ENCODE measurements at regions not wholly inside any gene's neighbourhood (a gene's known extent, or its start where the extent isn't known, plus 50 kb on each side); places are given as distances from the start of the nearest gene placed in this dataset.

DNA sequence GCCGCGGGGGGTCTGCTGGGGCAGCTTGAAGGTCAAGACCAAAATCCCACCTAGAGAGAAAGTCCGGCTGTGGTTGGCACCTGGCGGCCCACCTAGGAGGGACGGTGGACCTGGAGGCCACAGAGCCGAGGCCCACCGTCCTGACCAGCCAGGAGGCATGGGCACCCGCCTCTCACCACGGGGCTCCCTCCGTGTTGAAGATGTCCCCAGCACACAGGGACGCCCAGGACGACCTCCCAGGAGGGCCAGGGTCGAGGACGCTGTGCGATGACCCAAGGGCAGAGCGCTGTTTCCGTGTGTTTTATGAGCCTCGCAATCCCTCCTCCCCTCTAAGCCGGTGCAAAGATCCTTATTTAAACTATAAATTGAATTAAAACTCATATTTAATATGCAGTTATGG lies 131.2 kb downstream of the C16orf95 start:
- H3K4me3 ChIP-seq (ENCODE audit: low read depth in 1 of 3, low read length in 3 of 3) = no peak overlapping the region
- no peak for DNase-seq (ENCODE audit: low spot score)
- H3K4me1 ChIP-seq (ENCODE audit: control insufficient read depth in 4 of 4, insufficient read depth in 4 of 4, low read length in 3 of 4) = no peaks in the 10 kb centered on the region
- WGBS = 93% methylated on average over 19 of the region's 19 CpGs
- TF ChIP-seq, protein P1, sequence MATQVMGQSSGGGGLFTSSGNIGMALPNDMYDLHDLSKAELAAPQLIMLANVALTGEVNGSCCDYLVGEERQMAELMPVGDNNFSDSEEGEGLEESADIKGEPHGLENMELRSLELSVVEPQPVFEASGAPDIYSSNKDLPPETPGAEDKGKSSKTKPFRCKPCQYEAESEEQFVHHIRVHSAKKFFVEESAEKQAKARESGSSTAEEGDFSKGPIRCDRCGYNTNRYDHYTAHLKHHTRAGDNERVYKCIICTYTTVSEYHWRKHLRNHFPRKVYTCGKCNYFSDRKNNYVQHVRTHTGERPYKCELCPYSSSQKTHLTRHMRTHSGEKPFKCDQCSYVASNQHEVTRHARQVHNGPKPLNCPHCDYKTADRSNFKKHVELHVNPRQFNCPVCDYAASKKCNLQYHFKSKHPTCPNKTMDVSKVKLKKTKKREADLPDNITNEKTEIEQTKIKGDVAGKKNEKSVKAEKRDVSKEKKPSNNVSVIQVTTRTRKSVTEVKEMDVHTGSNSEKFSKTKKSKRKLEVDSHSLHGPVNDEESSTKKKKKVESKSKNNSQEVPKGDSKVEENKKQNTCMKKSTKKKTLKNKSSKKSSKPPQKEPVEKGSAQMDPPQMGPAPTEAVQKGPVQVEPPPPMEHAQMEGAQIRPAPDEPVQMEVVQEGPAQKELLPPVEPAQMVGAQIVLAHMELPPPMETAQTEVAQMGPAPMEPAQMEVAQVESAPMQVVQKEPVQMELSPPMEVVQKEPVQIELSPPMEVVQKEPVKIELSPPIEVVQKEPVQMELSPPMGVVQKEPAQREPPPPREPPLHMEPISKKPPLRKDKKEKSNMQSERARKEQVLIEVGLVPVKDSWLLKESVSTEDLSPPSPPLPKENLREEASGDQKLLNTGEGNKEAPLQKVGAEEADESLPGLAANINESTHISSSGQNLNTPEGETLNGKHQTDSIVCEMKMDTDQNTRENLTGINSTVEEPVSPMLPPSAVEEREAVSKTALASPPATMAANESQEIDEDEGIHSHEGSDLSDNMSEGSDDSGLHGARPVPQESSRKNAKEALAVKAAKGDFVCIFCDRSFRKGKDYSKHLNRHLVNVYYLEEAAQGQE (IDR thresholded peaks at IDR 0.05) = no peak
- TF ChIP-seq HNF4A (conservative IDR thresholded peaks at IDR 0.05) (no peak), GABPA (IDR thresholded peaks at IDR 0.05 in 1 of 2, conservative IDR thresholded peaks at IDR 0.05 in 1 of 2) (no peak), HNF4G (IDR thresholded peaks at IDR 0.05) (no peak), RAD21 (IDR thresholded peaks at IDR 0.05) (no peak), TAF1 (conservative IDR thresholded peaks at IDR 0.05) (no peak), RXRA (IDR thresholded peaks at IDR 0.05) (no peak), JUND (IDR thresholded peaks at IDR 0.05) (no peak), FOXA2 (IDR thresholded peaks at IDR 0.05) (no peak), SP1 (IDR thresholded peaks at IDR 0.05) (no peak), EGR1 (IDR thresholded peaks at IDR 0.05; ENCODE audit: low read depth in 2 of 2) (no peak), FOXA1 (IDR thresholded peaks at IDR 0.05) (no peak)
- TF ChIP-seq, protein P2, sequence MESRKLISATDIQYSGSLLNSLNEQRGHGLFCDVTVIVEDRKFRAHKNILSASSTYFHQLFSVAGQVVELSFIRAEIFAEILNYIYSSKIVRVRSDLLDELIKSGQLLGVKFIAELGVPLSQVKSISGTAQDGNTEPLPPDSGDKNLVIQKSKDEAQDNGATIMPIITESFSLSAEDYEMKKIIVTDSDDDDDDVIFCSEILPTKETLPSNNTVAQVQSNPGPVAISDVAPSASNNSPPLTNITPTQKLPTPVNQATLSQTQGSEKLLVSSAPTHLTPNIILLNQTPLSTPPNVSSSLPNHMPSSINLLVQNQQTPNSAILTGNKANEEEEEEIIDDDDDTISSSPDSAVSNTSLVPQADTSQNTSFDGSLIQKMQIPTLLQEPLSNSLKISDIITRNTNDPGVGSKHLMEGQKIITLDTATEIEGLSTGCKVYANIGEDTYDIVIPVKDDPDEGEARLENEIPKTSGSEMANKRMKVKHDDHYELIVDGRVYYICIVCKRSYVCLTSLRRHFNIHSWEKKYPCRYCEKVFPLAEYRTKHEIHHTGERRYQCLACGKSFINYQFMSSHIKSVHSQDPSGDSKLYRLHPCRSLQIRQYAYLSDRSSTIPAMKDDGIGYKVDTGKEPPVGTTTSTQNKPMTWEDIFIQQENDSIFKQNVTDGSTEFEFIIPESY (IDR thresholded peaks at IDR 0.05) = no peak
- TF ChIP-seq, protein P3, sequence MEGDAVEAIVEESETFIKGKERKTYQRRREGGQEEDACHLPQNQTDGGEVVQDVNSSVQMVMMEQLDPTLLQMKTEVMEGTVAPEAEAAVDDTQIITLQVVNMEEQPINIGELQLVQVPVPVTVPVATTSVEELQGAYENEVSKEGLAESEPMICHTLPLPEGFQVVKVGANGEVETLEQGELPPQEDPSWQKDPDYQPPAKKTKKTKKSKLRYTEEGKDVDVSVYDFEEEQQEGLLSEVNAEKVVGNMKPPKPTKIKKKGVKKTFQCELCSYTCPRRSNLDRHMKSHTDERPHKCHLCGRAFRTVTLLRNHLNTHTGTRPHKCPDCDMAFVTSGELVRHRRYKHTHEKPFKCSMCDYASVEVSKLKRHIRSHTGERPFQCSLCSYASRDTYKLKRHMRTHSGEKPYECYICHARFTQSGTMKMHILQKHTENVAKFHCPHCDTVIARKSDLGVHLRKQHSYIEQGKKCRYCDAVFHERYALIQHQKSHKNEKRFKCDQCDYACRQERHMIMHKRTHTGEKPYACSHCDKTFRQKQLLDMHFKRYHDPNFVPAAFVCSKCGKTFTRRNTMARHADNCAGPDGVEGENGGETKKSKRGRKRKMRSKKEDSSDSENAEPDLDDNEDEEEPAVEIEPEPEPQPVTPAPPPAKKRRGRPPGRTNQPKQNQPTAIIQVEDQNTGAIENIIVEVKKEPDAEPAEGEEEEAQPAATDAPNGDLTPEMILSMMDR (IDR thresholded peaks at IDR 0.05; ENCODE audit: low read depth, low read length, missing input control) = no peak
- TF ChIP-seq, protein P4, sequence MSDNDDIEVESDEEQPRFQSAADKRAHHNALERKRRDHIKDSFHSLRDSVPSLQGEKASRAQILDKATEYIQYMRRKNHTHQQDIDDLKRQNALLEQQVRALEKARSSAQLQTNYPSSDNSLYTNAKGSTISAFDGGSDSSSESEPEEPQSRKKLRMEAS (IDR thresholded peaks at IDR 0.05) = no peak
- TF ChIP-seq, protein P5, sequence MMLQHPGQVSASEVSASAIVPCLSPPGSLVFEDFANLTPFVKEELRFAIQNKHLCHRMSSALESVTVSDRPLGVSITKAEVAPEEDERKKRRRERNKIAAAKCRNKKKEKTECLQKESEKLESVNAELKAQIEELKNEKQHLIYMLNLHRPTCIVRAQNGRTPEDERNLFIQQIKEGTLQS (IDR thresholded peaks at IDR 0.05) = no peak
- peaks cover 0 to 9% (median 2%) of the 10 kb centered on the region in 4 donors for H3K9me3 ChIP-seq (ENCODE audit: control insufficient read depth in 4 of 4, low read length in 3 of 4)
- no peaks in the 10 kb centered on the region for H3K27me3 ChIP-seq (ENCODE audit: control insufficient read depth in 4 of 4, insufficient read depth in 4 of 4, low read length in 3 of 4)
- H3K9ac ChIP-seq (ENCODE audit: low read depth in 1 of 2, low read length in 2 of 2) = no peak overlapping the region
- H3K36me3 ChIP-seq (ENCODE audit: control insufficient read depth in 4 of 4, insufficient read depth in 3 of 4, low read depth in 1 of 4, low read length in 3 of 4) = no peaks in the 10 kb centered on the region
- H3K27ac ChIP-seq (ENCODE audit: low read depth in 1 of 2, low read length in 2 of 2) = no peak overlapping the region

DNA sequence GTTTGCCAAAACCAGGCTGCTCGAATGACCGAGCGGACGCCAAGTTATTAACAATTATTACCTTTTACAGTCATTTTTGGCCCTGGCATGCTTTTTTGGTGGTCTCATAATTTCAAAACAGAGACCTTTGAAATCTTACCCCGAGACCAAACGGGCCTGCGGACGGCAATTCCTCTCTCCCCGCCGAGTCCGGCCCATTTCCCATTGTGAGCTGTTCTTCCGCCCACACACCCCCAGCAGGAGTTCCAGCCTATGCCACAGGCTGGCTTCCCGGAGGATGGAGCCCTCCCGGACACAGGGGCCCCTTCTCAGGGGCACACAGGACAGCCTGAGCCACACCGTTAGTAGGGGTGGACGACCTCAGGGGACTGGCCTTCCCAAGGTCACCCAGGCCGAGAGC lies 130.7 kb downstream of the C16orf95 start:
- Histone ChIP-seq H3K36me3 (ENCODE audit: control insufficient read depth in 4 of 4, insufficient read depth in 3 of 4, low read depth in 1 of 4, low read length in 3 of 4) (no peaks in the 10 kb centered on the region), H3K27ac (ENCODE audit: low read depth in 1 of 2, low read length in 2 of 2) (no peak overlapping the region), H3K27me3 (ENCODE audit: control insufficient read depth in 4 of 4, insufficient read depth in 4 of 4, low read length in 3 of 4) (no peaks in the 10 kb centered on the region), H3K9me3 (ENCODE audit: control insufficient read depth in 4 of 4, low read length in 3 of 4) (peaks cover 0 to 9% (median 2%) of the 10 kb centered on the region in 4 donors), H3K4me1 (ENCODE audit: control insufficient read depth in 4 of 4, insufficient read depth in 4 of 4, low read length in 3 of 4) (no peaks in the 10 kb centered on the region), H3K4me3 (ENCODE audit: low read depth in 1 of 3, low read length in 3 of 3) (no peak overlapping the region), H3K9ac (ENCODE audit: low read depth in 1 of 2, low read length in 2 of 2) (no peak overlapping the region)
- DNase-seq (ENCODE audit: low spot score) = no peak
- WGBS = 79% methylated on average over 17 of the region's 17 CpGs
- TF ChIP-seq, protein P2 (IDR thresholded peaks at IDR 0.05) = no peak
- no peak for TF ChIP-seq RAD21 (IDR thresholded peaks at IDR 0.05)
- TF ChIP-seq SP1 (IDR thresholded peaks at IDR 0.05) = no peak
- no peak for TF ChIP-seq FOXA2 (IDR thresholded peaks at IDR 0.05)
- TF ChIP-seq, protein P4 (IDR thresholded peaks at IDR 0.05) = no peak
- TF ChIP-seq, protein P3 (IDR thresholded peaks at IDR 0.05; ENCODE audit: low read depth, low read length, missing input control) = no peak
- TF ChIP-seq RXRA (IDR thresholded peaks at IDR 0.05) = no peak

All from liver (tissue), 8 donors.